ENCODE measurements at regions not wholly inside any gene's neighbourhood (a gene's known extent, or its start where the extent isn't known, plus 50 kb on each side); places are given as distances from the start of the nearest gene placed in this dataset.
A peak's percentile ranks its signal among the peaks of the same experiment; 100 is the strongest.

GRCh38 chr2:19022334-19022733 is 336.1 kb downstream of the OSR1 start:
- Histone ChIP-seq H3K36me3 (no peaks in the 10 kb centered on the region), H3K27me3 (no peaks in the 10 kb centered on the region), H3K27ac (no peak overlapping the region), H3K4me1 (peaks cover 3 to 5% of the 10 kb centered on the region in 2 donors), H3K9me3 (no peaks in the 10 kb centered on the region), H3K4me3 (no peak overlapping the region)
- intact Hi-C loops (cut with DNase I): no loop called here
- DNase-seq (ENCODE audit: low spot score in 2 of 2): no peak
- no peak for TF ChIP-seq CTCF (IDR thresholded peaks at IDR 0.05)

DNA sequence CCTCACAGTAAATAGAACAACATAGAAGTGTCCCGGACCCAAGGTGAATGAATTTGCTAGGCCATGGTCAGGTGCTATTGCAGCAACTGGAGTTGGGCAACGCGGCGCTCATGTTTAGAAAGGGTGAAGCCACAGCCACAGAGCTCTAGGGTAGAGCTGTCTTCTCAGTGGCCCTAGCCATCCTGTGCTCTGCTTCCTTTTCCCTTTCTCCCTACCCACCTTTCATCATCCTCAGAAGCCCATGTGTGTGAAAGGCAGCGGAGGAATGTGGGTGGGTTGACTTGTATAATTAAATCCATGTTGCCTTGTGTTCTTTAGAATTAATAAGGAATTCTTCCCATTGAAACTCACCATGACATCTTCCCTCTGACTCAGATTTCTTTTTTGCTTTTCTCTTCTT is 336.7 kb downstream of the OSR1 start:
- intact Hi-C loops (cut with DNase I): no loop called here
- no peaks in the 10 kb centered on the region for H3K27me3 ChIP-seq

GRCh38 chr2:19021100-19021476 is 337.3 kb downstream of the OSR1 start:
- no peaks in the 10 kb centered on the region for H3K9me3 ChIP-seq
- intact Hi-C loops (cut with DNase I): no loop called here
- no peak for DNase-seq (ENCODE audit: low spot score in 2 of 2)
- H3K36me3 ChIP-seq: no peaks in the 10 kb centered on the region
- peak overlapping the region in 1 of 2 donors; percentile 41 for H3K27ac ChIP-seq
- H3K4me1 ChIP-seq: peaks cover 3 to 5% of the 10 kb centered on the region in 2 donors
- H3K27me3 ChIP-seq: no peaks in the 10 kb centered on the region
- no peak overlapping the region for H3K4me3 ChIP-seq
- no peak for TF ChIP-seq CTCF (IDR thresholded peaks at IDR 0.05)

More for the DNA sequence above, 336.7 kb downstream of the OSR1 start:
- Histone ChIP-seq H3K4me3 (no peak overlapping the region), H3K27ac (no peak overlapping the region), H3K4me1 (peaks cover 3 to 5% of the 10 kb centered on the region in 2 donors), H3K36me3 (no peaks in the 10 kb centered on the region), H3K9me3 (no peaks in the 10 kb centered on the region)
- no peak for DNase-seq (ENCODE audit: low spot score in 2 of 2)
- no peak for TF ChIP-seq CTCF (IDR thresholded peaks at IDR 0.05)

DNA sequence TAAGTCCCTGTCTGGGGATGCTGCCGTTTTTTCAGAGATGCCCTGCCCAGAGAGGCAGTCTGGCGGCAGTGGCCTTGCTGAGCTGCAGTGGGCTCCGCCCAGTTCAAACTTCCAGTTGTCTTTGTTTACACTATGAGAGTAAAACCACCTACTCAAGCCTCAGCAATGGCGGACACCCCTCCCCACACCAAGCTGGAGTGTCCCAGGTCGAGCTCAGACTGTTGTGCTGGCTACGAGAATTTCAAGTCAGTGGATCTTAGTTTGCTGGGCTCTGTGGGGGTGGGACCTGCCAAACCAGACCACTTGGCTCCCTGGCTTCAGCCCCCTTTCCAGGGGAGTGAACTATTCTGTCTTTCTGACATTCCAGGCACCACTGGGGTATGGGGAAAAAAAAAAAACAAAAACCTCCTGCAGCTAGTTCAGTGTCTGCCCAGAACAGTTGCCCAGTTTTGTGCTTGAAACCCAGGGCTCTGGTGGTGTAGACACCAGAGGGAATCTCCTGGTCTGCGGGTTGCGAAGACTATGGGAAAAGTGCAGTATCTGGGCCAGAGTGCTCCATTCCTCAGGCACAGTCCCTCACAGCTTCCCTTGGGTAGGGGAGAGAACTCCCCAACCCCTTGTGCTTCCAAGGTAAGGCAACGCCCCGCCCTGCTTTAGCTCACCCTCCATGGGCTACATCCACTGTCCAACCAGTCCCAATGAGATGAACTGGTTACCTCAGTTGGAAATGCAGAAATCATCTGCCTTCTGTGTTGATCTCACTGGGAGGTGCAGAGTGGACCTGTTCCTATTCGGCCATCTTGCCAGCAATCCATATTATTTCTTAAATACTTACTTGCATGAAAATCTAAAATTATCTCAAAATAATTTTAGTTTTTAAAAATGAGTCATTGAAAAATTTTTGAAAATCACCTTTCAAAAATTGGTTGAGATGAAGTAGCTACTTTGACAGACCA is 338.0 kb downstream of the OSR1 start:
- intact Hi-C loops (cut with DNase I): no loop called here
- no peaks in the 10 kb centered on the region for H3K27me3 ChIP-seq

DNA sequence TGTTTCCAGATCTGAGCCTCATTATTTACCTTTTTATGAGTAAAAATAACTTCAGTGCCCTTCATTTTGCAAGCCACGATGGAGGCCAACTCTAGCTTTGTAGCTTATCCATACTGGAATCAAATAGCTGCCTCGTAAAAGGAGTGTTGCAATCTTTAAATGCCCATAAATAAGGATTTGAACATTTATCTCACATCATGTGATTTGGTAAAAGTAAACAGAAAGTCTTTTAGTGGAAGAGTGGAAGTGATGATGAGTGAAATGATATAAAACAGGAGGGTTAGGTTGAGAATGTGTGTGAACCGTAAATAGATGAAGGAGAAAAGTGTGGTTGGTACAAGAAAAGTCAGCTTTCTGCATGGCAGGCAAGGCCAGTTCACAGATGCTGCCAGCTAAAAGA is 348.9 kb downstream of the OSR1 start:
- intact Hi-C loops (cut with DNase I): no loop called here
- Histone ChIP-seq H3K27me3 (no peaks in the 10 kb centered on the region), H3K9me3 (no peaks in the 10 kb centered on the region), H3K4me1 (no peaks in the 10 kb centered on the region), H3K36me3 (no peaks in the 10 kb centered on the region), H3K4me3 (no peak overlapping the region), H3K27ac (no peak overlapping the region)
- no peak for DNase-seq (ENCODE audit: low spot score in 2 of 2)
- TF ChIP-seq CTCF (IDR thresholded peaks at IDR 0.05): no peak

More for the DNA sequence above, 338.0 kb downstream of the OSR1 start:
- DNase-seq (ENCODE audit: low spot score in 2 of 2): no peak
- Histone ChIP-seq H3K9me3 (no peaks in the 10 kb centered on the region), H3K4me3 (no peak overlapping the region), H3K36me3 (no peaks in the 10 kb centered on the region), H3K27ac (no peak overlapping the region), H3K4me1 (peaks cover 3 to 5% of the 10 kb centered on the region in 2 donors)
- no peak for TF ChIP-seq CTCF (IDR thresholded peaks at IDR 0.05)
